Body of pancreas (tissue), 4 donors: ENCODE measurements at regions not wholly inside any gene's neighbourhood (a gene's known extent, or its start where the extent isn't known, plus 50 kb on each side); places are given as distances from the start of the nearest gene placed in this dataset.

Experiments used
- ATAC-seq: fragments of 150-250 bp; one replicate; pipeline ENCODE4 v1.9.1; 2016
- DNase-seq, 4 donors: peaks; one replicate each; pipeline ENCODE4 v3.0.0-alpha.2; 2019
- H3K27ac ChIP-seq, 4 donors: fragments of 200-600 bp; sonication (generic); 1 replicate in 3 of 4; 2 replicates in 1 of 4; pipeline versions ENCODE4 v1.5.1 to v1.6.1; 2016 to 2019; ENCODE audit warnings: mild to moderate bottlenecking in 1 of 4, mixed read lengths in 1 of 4, moderate library complexity in 1 of 4
- H3K27me3 ChIP-seq, 2 donors: fragments of 200-600 bp; sonication (generic); one replicate each; pipeline ENCODE4 v1.6.0; 2016; ENCODE audit warnings: mild to moderate bottlenecking in 1 of 2
- H3K36me3 ChIP-seq, 2 donors: fragments of 200-600 bp; sonication (generic); replicated peaks in 1 of 2; 2 replicates each; pipeline ENCODE4 v1.5.1; 2016; ENCODE audit warnings: low read depth in 2 of 2; ENCODE audit not compliant: insufficient read depth in 1 of 2
- H3K4me1 ChIP-seq: fragments of 200-600 bp; sonication (generic); one replicate; pipeline ENCODE4 v1.6.0; 2016
- H3K4me3 ChIP-seq, 2 donors: fragments of 200-600 bp; sonication (generic); 1 replicate in 1 of 2; 2 replicates in 1 of 2; pipeline ENCODE4 v1.5.1; 2016 to 2019
- H3K9me3 ChIP-seq, 3 donors: fragments of 200-600 bp; sonication (generic); 1 replicate in 2 of 3; 2 replicates in 1 of 3; pipeline ENCODE4 v1.5.1; 2016
- POLR2A ChIP-seq, 3 donors: fragments of 450-650 bp; IDR thresholded peaks; one replicate each; pipeline ENCODE4 v1.6.1; 2016; ENCODE audit warnings: antibody characterized with exemption in 3 of 3, mild to moderate bottlenecking in 2 of 3
- WGBS, 2 donors: methylation state at CpG; one replicate each; pipeline ENCODE4 v1.1.5; 2017; 5-methylcytosine and 5-hydroxymethylcytosine counted together
- intact Hi-C: fragments of 100-400 bp; cut with DNase I; formaldehyde crosslinking; loops from one replicate; pipeline ENCODE4 v1.15.1; 2023
- TF ChIP-seq, protein P1 (sequence below), 7 experiments: fragments of 450-650 bp in 4 of 7; fragments of 200-600 bp in 3 of 7; sonication (generic) in 3 of 7; IDR thresholded peaks; one replicate each; pipeline ENCODE4 v1.5.1; 2016 to 2019; ENCODE audit warnings: antibody characterized with exemption in 7 of 7

DNA sequence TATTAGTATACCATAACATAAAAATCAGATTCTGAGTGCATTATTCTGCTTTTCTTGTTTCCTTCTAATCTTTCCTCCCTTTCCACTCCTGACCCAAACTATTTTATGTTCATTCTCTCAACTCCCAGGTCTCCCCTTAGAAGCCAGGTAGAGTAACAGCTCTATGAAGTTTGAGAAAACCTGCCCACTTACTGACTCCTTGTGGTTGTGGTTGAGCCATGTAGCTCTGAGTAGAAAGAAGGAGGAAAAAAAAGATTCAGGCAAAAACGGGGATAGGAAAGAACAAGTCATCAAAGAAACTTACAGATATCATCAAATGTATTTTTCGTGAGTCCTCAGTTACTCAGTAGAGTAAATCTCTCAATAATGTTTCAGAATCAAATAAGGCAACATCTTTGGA, 216.7 kb downstream of the PMP22 start:
- no peaks in the 10 kb centered on the region for H3K9me3 ChIP-seq
- no peak overlapping the region for H3K27ac ChIP-seq
- H3K36me3 ChIP-seq = no peaks in the 10 kb centered on the region
- TF ChIP-seq, protein P1, sequence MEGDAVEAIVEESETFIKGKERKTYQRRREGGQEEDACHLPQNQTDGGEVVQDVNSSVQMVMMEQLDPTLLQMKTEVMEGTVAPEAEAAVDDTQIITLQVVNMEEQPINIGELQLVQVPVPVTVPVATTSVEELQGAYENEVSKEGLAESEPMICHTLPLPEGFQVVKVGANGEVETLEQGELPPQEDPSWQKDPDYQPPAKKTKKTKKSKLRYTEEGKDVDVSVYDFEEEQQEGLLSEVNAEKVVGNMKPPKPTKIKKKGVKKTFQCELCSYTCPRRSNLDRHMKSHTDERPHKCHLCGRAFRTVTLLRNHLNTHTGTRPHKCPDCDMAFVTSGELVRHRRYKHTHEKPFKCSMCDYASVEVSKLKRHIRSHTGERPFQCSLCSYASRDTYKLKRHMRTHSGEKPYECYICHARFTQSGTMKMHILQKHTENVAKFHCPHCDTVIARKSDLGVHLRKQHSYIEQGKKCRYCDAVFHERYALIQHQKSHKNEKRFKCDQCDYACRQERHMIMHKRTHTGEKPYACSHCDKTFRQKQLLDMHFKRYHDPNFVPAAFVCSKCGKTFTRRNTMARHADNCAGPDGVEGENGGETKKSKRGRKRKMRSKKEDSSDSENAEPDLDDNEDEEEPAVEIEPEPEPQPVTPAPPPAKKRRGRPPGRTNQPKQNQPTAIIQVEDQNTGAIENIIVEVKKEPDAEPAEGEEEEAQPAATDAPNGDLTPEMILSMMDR (IDR thresholded peaks at IDR 0.05) = no peak
- no peak for TF ChIP-seq POLR2A (IDR thresholded peaks at IDR 0.05)
- H3K4me3 ChIP-seq = no peak overlapping the region
- WGBS, 2 donors = 14 to 15% methylated on average over 2 of the region's 2 CpGs
- H3K27me3 ChIP-seq = no peaks in the 10 kb centered on the region
- DNase-seq (no peak), ATAC-seq (no peak)
- H3K4me1 ChIP-seq = no peaks in the 10 kb centered on the region
- intact Hi-C loops = no loop called here

DNA sequence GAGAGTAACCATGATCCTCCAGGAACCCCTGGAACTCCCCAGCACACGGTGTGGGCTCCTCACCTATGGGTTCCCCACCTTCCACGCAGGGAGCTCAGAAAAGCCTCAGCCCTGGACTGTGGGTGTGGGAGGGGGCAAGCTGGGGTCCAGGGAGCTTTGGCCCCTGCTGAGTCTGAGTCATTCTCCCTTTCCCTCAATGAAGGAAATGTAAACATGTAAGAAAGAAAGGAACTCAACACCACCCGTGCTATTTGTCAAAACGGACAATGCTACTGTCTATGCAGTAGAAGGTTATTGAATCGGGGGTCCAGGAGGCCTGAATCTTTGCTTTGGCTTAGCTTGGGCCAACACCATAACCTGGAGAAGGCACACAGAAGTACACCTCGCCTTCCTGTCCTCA, 222.8 kb downstream of the PMP22 start:
- no peaks in the 10 kb centered on the region for H3K9me3 ChIP-seq
- no peak for DNase-seq
- 47 to 58% methylated on average over 6 of the region's 6 CpGs for WGBS, 2 donors
- no peak for TF ChIP-seq POLR2A (IDR thresholded peaks at IDR 0.05)
- TF ChIP-seq, protein P1 (IDR thresholded peaks at IDR 0.05) = no peak
- H3K27me3 ChIP-seq = no peaks in the 10 kb centered on the region
- H3K4me3 ChIP-seq = no peak overlapping the region
- no peak for ATAC-seq
- no peaks in the 10 kb centered on the region for H3K36me3 ChIP-seq
- H3K4me1 ChIP-seq = no peaks in the 10 kb centered on the region
- intact Hi-C loops = no loop called here
- no peak overlapping the region for H3K27ac ChIP-seq

DNA sequence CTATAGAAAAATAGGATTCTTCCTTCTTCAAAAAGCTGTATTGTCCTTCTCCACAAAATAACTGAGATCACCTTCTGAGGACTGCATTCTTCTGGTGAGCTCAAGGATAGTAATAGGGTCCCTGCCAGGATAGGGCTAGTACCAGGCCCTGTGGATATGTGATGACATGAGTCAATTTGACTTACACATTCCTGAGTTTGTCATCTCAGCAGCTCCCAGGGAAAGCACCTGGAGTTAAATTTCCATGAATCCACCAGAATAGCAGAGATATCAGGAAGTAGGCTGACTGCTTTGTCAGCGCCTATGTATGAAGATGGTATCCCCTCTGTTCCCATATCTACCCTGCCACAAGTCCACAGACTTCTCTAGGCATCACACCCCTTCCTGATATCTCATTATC, 225.8 kb downstream of the PMP22 start:
- intact Hi-C loops = no loop called here
- no peaks in the 10 kb centered on the region for H3K27me3 ChIP-seq
- TF ChIP-seq, protein P1 (IDR thresholded peaks at IDR 0.05) = no peak
- no peak for TF ChIP-seq POLR2A (IDR thresholded peaks at IDR 0.05)
- no peaks in the 10 kb centered on the region for H3K9me3 ChIP-seq
- no peak overlapping the region for H3K27ac ChIP-seq
- H3K4me1 ChIP-seq = no peaks in the 10 kb centered on the region
- DNase-seq = no peak
- no peak overlapping the region for H3K4me3 ChIP-seq
- no peak for ATAC-seq
- 58 to 69% methylated on average over 1 of the region's 1 CpG for WGBS, 2 donors
- no peaks in the 10 kb centered on the region for H3K36me3 ChIP-seq

DNA sequence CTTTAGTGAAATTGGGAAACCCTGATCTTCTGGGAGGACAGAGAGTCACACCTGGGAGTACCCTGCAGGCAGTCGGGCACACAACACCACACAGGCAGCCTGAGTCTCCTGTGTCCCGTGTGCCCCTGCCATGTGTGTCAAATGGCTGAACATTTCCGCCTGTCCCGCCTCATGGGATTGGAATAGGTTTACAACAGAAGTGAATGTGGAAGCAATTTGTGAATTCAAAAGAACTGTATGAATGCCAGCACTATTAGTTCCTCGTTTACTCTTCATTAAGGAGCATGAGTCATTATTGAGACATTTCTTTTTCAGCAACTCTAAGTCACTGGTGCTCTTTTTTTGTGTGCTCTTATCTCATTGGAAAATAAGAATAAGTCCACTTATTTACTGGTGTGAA, 226.5 kb downstream of the PMP22 start:
- no peaks in the 10 kb centered on the region for H3K9me3 ChIP-seq
- H3K27me3 ChIP-seq = no peaks in the 10 kb centered on the region
- no peak overlapping the region for H3K4me3 ChIP-seq
- no peak overlapping the region for H3K27ac ChIP-seq
- TF ChIP-seq, protein P1 (IDR thresholded peaks at IDR 0.05) = no peak
- TF ChIP-seq POLR2A (IDR thresholded peaks at IDR 0.05) = no peak
- DNase-seq = no peak
- ATAC-seq = no peak
- H3K36me3 ChIP-seq = no peaks in the 10 kb centered on the region
- intact Hi-C loops = no loop called here
- H3K4me1 ChIP-seq = no peaks in the 10 kb centered on the region
- WGBS, 2 donors = 44 to 63% methylated on average over 5 of the region's 5 CpGs

DNA sequence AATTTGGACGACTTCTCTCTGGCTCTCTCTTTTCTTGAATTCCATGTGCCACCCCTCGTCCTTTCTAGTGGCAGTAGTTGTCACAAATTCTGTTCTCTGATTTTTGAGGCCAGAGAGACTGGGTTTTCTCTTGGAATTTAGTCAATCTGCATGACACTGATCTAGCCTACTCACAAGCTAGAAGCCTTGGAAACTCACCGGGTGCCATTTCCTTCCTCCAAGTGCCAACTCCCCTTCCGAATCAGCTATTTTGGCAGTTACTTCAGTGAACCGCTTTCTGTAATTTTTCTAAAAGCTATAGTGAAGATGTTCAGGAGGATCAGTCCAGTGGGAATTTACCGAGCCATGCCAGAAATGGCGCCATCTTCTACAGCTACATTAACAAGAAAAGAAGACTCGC, 228.9 kb downstream of the PMP22 start:
- Histone ChIP-seq H3K36me3 (no peaks in the 10 kb centered on the region), H3K9me3 (no peaks in the 10 kb centered on the region), H3K27me3 (no peaks in the 10 kb centered on the region), H3K27ac (no peak overlapping the region), H3K4me3 (no peak overlapping the region), H3K4me1 (no peaks in the 10 kb centered on the region)
- intact Hi-C loops = no loop called here
- DNase-seq (no peak), ATAC-seq (no peak)
- 64 to 69% methylated on average over 8 of the region's 8 CpGs for WGBS, 2 donors
- TF ChIP-seq, protein P1 (IDR thresholded peaks at IDR 0.05) = no peak
- TF ChIP-seq POLR2A (IDR thresholded peaks at IDR 0.05) = no peak
